ENCODE measurements at regions not wholly inside any gene's neighbourhood (a gene's known extent, or its start where the extent isn't known, plus 50 kb on each side); places are given as distances from the start of the nearest gene placed in this dataset.

DNA sequence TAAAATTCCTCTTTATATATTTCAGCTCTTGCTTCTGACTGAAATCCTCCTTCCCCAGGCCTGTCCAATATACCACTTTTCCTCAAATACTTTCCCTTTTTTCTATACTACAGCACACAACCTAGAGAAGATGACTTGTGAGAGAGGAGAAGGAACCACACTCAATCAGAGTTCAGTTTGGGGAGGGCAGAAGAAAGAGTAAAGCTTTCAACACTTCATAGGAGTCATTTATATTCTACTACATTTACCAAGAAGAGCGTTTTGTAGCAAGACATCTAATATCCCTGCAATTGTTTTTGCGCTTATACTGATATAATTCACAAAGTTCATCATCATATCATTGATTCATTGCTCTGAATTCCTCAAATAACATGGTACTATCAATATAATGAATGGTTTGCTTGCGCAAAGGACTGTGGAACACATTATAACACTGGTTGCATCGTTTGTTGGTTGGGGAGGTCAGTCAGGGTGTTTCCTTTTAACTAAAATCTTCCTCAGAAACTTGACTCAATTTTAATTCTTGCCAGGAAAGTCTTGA, 792.5 kb upstream of the CELF2 start:
- no peak for DNase-seq

DNA sequence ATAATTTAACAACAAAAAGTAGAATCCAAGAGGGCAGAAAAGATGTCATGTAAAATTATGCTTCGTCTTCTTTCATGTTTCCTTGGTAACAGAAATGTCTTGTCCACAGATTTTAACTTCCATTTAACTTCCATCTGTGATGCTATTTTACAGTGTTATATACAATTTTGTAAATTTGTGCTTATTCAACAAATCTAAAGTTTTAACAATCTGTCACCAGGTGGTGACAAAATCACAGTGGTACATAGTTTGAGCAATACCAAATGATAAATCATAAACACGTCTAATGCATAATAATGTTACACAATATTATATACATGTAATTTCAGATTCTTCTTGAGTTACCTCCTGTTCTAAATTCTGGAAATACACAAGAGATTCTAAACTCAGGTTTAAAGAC, 784.4 kb upstream of the CELF2 start:
- DNase-seq: no peak

- DNase-seq: no peak
Observed at GRCh38 chr10:10235003-10235402, 782.7 kb upstream of the CELF2 start.

- no peak for DNase-seq
Observed at GRCh38 chr10:10247585-10247984, 770.1 kb upstream of the CELF2 start.

DNA sequence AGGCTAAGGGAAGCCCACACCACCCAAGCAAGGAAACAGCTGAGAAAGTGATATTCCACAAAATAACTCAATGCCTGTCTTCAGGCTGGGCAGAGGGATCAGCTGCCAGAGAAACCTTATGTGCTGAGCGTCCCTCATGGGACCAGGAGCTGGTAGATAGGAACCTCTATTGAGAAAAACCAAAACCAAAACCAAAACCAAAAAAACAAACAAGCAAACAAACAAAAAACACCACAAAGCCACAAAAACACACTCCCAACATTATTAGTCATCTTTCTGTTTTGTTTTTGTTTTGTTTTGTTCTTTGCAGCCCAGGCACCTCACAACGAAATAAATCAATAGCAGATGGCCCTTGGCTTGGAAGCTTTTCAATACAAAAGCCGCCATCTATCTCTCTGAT, 760.8 kb upstream of the CELF2 start:
- DNase-seq: no peak

GRCh38 chr10:10259013-10259412, 758.7 kb upstream of the CELF2 start:
- DNase-seq: no peak

DNA sequence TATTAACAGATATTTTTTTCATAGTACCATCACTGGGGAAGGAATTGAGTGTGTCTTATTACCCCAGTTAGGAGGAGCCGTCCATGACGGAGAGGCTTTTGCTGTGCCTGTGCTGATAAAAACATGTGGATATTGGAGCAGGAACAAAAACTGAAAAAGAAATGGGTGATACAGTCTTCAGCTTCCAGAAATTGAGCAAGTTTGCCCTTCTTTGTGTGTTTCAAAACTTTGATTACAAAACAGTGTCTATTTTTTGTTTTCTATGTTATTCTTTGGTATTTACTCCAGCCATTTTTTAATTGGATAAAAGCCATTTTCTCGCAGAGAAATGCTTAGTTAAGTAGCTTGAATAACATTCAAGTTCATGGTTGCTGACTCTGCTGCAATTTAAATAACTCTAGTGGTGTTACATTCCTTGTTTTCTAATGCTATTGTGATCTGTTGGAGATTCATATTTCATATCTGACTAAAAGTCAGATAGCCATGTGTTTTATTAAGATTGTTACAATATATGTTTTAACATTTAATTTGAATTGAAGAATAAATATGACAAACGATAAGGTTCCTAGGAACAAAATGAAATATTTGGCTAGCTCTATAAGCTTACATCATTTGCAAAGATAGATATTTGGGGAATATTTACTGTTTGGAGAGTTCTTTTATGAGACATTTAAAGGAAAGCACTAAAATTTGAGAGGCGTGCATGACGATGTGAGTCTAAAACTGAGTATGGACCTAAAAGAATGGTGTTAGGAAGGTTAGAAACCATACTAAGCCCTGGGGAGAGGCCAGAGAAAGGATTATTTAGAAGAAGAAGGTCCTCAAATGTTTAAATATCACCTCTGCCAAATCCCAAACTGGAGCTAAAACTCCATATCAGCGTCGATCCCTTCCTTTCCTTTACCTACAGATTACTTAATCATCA, 747.3 kb upstream of the CELF2 start:
- no peak for DNase-seq

DNA sequence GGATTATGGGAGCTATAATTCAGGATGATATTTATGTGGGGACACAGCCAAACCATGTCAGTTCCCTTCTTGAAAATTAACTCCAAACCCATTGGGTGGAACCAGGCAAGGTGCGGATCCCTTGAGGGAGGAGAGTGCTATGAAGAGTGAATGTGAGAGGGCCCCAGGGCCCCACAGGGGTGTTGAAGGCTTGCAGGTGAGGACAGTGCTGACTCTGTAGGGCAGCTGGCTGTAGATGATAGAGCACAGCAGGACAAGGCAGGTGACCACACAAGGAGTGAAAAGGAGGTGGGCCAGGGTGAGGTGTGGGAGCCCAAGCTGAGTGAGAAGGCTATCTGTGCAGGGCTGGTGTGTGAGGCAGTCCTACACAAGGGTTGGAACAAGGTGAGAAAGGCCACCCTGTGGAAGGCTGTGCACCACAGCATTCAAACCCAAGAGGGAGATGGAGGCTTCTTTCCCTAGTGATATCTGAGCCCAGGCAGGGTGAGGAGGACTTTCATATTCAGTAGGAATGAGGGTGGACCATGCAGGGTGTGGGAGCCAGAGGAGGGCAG, 746.0 kb upstream of the CELF2 start:
- DNase-seq: no peak

GRCh38 chr10:10273661-10274060, 744.0 kb upstream of the CELF2 start:
- no peak for DNase-seq

- DNase-seq: no peak
Observed at GRCh38 chr10:10279906-10280305, 737.8 kb upstream of the CELF2 start.

DNA sequence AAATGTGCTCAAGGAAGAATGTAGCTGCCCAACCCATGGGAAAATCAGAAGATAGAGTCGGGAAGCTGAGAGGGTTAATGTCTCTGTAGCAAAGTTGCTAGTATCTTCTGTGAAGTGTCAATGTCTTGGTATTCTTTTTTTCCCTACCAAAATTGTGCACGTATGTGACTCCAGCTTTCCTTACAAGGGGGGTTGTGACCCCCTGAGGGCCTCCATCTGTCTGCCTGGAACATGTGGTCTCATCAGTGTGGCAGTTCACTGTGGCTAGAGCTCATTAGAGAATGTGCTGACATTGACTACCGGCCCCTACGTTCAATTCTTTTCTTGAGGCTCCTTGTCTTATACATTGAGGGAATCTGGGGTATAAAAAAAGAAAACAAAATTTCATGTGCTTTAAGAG, 725.2 kb upstream of the CELF2 start:
- no peak for DNase-seq

DNA sequence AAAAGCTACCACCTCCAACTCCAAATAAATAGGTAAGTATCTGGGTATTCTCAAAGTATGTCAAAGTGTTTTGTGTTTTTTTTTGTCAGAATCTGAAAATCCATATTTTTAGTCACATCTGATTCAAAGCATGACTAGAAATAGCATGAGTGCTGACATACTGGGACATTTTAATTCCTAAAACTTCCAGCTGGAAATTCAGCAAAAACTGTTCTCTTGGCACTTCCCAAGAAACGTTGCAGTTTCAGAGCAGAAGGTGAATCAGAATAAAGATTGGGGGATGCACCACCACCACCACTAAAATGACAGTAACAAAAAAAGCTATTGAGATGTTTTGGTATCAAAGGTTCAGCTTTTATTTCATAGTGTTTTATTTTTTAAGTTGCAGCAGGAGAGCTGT, 724.6 kb upstream of the CELF2 start:
- no peak for DNase-seq

- no peak for DNase-seq
Observed at GRCh38 chr10:10293481-10293951, 724.2 kb upstream of the CELF2 start.

GRCh38 chr10:10294184-10294880, 723.3 kb upstream of the CELF2 start:
- DNase-seq: no peak

- no peak for DNase-seq
Observed at GRCh38 chr10:10294881-10295529, 722.7 kb upstream of the CELF2 start.

- no peak for DNase-seq
Observed at GRCh38 chr10:10295537-10295936, 722.1 kb upstream of the CELF2 start.

- no peak for DNase-seq
Observed at GRCh38 chr10:10302689-10303088, 715.0 kb upstream of the CELF2 start.

DNA sequence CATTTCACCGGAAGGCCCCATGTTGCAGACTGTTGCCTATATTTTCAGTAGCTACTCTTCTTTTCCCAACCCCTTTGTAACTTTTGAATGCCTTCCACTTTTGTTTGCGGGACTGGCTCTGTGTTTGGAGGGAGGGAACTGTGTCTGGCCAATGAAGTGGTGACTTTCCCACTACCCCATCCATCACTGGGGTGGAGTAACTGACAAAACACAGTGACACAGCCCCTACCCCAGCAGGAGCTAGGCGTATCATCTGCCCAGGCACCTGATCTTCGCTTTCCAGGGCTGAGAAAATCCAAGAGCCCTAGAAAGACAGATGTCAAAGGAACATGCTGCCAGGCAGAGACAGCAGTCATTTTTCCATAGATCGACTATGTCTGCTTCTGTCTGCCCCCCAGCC, 710.6 kb upstream of the CELF2 start:
- DNase-seq: no peak

GRCh38 chr10:10307551-10307950, 710.1 kb upstream of the CELF2 start:
- DNase-seq: no peak

DNA sequence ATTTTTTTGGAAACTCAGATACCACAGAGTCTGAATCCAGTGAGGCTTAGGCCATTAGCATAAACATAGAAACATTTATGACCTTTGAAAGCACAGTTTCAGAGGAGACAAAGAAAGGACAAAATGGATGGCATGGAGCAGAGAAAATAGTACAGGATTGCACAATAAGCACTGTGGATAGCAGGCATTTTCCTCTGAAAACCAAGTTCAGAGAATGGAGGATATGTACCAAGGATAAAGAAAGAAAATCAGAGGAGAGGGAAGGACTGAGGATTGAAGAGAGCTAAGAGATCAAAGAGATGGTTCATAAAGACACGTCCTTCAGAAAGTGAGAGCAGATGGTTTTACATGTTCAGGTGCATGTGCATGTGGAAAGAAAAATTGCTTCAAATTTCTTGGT, 707.2 kb upstream of the CELF2 start:
- no peak for DNase-seq

- DNase-seq: no peak
Observed at GRCh38 chr10:10311966-10312365, 705.7 kb upstream of the CELF2 start.

DNA sequence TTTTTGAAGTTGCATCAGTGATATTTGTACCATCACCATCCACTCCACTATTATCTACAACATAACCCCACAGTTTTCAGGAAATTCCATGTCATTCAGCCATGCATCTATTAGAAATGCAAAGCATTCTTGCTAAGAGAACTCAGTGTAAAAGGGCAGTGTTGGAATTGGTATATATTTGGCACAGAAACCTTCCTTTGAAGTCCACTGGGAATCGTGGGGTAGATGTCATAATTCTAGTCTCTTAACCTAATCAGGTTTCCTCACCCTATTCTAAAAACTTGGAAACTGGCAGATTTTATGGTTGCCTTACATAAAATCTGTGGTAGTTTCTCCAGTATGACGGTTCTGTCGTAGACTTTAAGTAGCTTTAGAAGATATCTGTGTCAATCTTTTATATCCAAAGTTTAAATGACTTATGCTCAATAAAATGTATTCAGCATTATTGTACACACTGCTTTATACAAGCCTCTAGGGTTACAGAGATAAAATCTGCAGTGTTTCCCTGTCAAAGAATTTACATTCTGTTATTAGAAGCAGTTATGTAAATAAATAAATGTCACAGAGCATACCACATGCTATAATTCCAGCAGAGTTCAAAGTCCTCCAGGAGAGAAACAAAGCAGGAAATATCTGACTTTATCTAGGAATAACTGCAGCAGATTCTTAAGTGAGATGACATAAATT, 704.4 kb upstream of the CELF2 start:
- DNase-seq: no peak

DNA sequence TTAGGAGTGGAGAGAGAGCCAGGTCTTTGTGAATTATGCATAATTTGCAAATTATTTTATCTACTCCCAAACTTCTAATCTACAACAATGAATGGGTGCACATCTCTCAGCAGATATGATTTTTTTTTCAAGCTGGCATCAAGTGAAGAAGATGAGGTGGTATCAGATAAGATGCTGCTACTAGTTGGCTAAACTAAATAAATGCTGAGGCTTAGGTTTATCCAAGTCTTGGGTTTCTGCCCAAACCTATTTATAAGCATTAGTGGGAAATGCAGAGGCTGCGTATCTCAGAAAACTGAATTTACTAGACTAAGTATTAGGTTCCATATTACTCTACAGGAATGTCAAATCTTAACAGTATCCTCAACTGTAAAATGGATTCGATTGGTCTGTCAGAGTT, 703.0 kb upstream of the CELF2 start:
- DNase-seq: no peak
